SW 1271 (cell line): ENCODE measurements at regions not wholly inside any gene's neighbourhood (a gene's known extent, or its start where the extent isn't known, plus 50 kb on each side); places are given as distances from the start of the nearest gene placed in this dataset.

Experiments used
- DNase-seq, 2 experiments: peaks; one replicate each; lab custom pipeline; 2025; lab: John Stamatoyannopoulos, UW

DNA sequence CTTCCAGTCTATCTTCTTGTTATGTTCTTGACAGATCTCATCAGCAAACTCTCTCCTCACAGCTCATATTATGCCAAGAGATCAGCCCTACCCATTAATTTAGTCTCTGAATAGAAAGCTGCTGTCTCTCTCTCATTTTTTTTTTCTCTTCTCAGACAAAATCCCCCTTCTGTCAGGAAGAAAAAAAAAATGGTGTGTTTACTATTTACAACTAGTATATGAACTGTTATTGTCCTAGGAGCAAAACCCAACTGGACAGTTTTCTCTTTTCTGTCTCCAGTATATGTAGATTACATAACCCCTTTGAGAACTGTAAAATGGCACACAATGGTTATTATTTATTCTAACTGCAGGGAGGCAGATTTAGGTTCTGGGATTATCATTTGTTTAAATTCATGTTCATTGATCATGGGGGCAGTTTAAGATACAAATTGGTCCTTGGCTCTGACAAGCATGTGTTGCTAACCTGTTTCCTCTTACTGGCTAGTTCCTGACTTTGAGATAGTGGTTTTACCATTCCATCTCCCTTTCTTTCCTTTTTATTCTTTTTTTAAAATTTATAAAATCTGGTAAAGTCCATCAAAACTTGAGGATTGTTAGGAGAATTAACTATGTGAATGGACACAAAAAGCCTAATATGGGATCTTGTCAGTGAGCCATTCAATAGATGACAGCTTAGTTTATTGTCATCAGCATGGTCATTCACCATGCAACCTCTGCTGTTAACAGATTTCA is 210.0 kb upstream of the PAPPA start:
- no peak for DNase-seq

DNA sequence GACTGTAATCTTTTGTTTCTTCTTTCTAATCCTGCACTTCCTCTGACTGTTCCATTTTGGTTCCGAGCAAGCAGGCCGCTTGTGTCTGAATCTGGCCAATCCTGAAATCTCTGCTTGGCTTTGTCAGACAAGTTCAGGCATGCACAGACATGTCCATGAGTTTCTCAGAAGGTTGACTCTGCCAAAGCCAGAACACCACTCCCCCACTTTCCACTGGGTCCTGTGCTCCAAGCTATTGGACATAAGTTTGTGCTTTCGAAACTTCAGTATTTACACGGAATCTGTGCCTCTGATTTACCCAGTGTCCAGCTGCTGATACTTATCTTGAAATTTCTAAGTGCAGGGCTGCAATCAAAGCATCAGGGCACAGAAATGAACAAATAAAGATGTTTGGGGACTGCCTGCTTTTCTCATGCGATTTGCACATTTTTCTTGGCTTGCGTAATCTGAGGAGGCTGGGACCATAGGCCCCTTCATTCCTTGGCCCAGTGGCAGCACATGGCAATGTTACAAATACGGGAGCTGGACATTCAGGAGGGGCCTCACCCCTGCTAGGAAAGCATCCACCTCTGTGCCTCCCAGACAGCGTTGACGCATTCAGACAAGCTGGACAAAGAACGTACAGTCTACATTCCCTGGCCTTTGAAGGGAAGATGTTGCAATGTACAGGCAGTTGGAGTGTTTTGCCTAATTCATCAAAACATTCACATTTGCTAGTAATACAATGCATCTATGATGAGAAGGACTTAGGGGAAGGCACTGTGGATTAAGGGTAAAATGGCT is 209.2 kb upstream of the PAPPA start:
- DNase-seq, result no peak

DNA sequence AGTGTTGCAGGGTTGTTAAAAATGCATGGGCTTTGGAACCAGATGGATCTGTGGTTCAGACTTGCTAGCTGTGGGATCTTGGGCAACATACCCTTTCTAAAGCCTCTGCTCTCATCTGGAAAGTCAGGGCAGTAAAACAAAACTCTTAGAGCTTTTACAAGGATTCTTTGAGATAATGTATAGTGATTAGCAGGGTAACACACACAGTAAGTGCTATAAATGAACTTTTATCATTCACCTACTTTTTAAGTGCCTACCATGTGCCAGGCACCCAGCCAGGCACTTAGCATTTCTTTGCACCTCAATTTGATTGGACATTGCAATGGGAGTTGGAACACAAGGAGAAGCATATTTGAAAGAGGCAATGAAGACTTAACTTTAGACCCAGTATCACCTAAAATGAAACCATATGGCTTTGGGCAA is 208.6 kb upstream of the PAPPA start:
- no peak for DNase-seq

DNA sequence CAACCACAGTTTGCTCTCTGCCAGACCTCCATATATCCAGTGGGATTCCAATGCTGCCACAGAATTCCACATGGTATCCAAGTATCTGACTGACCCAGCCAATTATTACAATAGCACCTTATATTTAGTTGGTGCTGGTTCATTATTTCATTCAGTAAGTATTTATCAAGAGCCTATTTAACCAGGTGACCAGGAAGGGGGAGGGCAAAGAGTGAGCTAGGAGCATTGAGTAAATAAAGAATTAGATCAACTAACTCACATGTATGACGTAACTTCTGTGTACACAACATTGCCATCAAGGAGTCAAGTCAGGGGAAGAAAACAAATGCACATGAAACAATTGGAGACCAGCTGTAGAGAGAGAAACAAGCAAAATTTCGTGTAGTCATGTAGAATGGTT is 207.1 kb upstream of the PAPPA start:
- no peak for DNase-seq

DNA sequence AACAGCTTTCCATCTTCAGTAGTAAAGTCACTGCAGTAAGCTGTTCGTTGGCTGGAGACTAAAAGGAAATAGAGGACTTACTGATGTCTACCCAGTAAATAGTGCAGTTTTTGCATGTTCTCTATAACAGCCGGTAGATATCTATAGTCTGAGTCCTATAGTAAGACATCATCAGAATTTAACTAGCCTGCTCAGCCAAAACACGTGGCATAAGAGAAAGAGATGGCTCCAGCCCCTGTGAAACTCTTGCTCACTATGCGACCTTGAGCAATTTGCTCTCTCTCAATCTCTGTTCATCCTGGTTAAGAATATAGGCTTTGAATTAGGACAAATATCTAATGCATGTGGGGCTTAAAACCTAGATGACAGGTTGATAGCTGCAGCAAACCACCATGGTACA is 201.6 kb upstream of the PAPPA start:
- DNase-seq, result no peak

DNA sequence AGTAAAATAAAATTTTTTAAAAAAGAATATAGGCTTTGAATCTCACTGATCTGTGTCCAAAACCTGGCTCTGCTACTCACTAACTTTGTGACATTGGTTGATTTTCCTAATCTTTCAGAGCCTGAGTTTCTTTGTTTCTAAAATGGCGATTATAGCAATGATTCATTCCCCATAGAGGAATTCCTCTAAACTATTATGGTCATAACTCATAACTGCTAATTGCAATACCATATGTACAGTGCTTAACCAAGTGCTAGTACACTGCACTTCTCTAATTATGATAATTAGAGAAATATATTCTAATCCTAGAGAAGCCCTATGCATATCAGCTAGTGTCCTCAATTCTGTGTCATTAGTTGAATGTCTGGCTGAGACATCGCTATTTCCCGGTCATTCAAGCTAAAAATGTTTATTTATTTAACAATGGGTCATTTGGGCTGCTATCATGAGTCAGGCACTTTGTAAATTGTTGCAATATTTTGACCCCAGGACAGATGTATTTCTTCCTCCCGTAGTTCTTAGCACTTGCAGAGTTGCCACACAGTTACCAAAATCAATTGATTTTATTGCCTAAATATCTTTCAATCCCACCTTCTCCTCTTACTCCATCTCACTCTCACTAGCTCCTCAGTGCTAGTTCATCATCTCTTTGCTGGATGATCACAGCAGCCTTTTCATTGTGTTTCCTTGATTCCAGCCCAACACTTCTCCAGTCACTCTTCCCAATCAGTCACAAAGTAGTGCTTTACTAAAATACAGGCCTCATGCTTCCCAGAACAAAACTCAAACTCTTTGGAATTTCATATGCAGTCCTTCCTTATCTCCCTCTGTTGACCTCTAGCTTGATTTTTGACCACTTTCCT is 200.9 kb upstream of the PAPPA start:
- no peak for DNase-seq

DNA sequence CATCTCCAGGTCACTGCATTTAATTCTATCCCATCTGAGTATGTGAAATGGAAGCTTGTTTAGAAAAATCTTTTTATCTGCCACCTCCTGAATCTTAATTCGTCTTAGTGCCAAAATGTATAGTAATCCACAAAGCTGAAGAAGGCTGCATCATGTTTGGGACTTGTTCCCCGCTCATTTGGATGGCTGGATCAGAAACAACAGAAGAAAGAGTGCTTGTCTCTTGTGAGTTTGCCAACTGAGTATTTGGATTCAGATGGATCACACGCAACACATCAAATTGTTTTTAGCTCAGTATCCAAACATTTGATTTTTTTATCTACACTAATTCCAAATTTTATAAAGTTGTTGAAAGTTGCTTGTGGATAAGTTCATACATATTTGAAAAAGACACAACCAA is 197.2 kb upstream of the PAPPA start:
- no peak for DNase-seq

DNA sequence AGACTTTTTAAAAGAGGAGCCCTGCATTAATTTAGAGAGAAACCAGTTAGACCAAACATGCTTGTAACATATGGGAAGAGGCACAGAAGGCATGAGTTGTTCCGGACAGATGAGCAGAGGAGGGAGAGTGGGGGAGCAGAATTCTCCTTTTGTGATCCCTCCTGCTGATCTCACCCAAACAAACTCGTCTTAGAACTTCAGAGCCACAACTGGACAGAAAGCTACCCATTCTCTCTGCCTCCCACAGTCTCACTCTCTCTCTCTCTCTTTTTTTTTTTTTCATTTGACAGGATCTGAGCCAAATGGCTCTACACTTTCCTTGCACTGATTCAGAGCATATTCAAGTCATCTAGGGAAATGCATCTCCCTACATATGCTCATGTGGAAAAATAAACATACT is 196.0 kb upstream of the PAPPA start:
- DNase-seq, result no peak

DNA sequence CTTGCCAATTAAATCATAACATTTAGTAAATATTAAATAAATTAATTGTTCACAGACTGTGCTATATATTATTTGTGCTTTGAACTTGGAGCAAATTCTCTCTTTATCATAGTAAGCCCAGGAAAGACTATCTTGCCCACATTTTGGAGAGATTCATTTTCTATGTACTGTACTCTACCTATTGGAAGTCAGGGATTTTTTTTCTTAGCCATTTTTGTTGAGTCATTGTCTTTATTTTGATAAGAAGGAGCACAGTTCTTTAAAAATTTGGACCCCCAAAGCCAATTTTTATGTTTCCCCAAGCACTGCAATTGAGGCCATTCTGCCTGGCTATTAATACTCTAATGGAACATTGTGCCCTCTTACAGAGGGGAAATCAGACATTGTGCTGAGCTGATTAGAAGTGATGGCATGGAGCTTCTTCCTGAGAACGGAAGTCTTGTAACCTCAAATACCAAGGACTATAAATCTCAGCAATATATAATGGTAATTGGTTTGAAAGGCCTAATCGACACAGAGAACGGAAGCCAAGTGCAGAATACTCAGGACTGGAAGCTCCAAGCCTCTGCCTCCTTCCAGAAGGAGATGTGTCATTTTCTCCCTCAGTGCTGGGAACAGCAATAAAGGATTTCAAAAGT is 188.8 kb upstream of the PAPPA start:
- no peak for DNase-seq

DNA sequence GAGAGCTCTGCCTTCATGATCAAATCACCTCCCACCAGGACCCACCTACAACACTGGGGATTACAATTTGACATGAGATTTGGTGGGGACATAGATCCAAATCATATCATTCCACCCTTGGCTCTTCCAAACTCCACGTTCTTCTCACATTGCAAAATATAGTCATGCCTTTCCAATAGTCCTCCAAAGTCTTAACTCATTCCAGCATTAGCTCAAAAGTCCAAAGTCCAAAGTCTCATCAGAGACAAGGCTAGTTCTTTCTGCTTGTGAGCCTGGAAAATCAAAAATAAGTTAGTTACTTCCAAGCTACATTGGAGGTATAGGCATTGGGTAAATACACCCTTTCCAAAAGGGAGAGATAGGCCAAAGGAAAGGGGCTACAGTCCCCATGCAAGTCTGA is 186.9 kb upstream of the PAPPA start:
- DNase-seq, result no peak

DNA sequence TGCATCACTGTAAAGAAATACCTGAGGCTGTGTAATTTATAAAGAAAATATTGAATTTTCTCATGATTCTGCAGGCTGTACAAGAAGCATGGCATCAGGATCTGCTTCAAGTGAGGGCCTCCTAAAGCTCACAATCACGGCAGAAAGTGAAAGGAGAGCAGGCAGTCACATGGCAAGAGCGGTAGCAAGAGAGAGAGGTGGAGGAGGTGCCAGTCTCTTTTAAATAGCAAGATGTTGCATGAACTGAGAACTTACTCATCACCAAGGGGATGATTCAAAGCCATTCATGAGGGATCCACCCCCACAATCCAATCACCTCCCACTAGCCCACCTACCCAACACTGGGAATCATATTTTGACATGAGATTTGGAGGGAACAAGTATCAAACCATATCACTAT is 184.5 kb upstream of the PAPPA start:
- no peak for DNase-seq

DNA sequence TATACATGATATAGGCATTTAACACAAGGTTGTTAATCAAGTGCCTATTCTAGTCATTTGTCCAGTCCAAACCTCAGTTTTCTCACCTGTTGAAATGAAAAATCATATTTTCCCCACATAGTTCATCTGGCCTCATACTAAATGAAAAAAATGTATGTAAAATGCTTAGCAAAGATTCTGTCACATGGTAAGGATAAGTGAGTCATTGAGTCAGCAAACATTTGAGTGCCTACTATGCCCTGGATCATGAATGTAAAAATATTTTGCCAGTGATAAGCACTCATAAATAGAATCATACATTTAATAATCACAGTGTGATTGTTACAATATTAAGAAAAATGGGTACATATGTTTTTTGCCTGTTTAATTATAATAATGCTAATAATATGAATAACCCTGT is 181.2 kb upstream of the PAPPA start:
- no peak for DNase-seq

DNA sequence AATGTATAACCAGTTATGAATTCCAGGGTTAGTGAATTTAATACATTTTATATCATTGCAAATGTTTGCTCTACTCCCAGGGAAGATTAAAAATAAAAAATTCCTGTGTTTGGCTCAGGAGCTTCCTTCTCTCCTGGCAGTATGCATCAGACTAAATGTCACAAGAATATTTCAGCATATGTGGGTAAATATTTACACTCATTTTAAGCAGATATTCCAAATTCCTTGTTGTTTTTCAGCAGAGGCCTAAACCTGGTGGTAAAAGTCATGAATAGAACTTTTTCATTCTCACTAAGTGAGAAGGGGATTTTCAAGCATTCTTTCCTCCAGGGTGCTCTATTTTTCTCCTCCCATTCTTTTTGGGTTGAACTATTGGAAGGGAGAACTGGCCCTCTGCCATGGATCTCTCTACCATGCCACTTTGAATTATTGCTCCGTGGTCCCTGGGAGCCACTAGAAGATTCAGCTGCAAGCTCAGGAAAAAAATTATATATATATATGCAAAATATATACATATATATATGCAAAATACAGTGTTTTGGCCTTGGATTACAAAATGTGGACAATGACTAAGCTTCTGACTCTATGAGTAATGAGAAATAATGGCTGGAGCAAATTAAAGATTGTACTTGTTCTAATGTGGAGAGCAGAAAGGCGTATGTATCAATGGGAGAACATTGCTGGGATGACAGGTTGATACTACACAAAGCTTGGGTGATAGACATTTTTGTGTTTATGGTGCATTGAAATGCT is 180.6 kb upstream of the PAPPA start:
- DNase-seq, result no peak

DNA sequence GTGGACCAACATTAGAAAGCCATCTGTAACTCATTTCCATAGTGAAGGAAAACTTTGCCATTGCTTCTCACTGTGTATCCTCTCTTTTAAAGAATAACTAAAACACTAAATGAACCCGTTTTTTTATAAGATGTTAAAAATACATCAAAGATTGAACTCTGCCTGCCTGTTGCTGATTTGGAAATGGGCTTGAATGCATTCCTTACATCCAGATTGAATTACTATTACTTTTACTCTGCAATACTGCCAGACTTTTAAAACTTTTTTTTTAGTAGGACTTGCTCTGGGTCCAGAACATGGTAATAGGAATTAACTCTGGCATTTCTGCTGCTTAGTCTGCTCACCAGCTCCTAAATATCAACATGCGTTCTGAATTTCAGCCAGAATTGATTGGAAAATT is 176.8 kb upstream of the PAPPA start:
- DNase-seq, result no peak

DNA sequence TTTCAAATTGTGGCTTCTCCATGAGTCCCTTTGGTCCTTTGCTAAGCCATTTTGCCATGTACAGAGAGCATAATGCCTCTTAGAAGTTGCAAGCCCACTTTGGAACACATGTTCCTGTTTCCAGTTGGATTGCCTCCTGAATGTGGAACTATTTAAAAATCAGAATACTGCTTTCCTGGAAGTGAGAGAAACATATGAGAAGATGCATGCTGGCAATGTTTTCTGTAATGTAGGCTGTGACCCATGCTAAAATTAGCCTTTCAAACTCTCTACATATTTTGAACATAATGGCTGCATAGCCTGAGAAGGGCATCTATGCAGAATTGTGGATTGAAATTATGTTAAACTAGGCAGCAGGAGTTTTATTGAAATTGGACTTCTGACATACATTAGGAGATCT is 175.5 kb upstream of the PAPPA start:
- no peak for DNase-seq

DNA sequence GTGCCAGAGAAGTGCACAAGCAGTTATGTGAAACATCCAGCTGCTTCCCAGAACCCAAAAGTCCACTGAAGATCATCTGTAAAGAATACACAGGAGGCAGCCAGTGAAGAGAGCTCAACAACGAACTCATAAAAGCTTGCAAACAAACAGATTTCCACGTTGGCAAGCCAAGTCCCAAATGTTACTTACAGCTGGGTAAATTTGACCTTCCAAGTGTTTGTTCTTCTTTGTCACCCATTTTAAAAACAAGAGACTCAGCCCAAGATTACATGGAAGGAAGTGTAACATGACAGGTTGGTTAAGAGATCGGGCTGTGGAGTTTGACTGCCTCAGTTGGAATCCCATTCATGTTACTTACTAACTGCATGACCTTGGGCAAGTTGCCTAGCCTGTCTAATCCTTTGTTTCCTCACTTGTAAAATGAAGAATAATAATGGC is 174.9 kb upstream of the PAPPA start:
- DNase-seq, result no peak

DNA sequence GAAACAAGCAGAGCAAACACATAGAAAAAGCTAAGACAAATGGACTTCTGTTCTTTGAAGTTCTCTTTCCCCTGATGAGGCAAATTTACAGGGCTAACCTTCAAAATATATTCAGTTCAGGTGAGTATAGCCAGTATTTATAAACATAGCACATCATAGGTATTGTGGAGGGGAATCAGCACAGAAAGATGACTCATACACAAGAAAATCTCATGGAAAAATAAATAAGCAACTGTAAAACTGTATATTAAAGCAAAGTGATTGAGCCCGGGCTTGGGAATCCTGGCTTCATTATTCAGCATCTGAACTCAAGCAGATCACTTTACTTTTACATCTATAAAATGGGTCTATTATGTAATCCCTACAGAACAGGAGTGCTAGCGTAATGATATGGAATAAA is 173.5 kb upstream of the PAPPA start:
- no peak for DNase-seq

DNA sequence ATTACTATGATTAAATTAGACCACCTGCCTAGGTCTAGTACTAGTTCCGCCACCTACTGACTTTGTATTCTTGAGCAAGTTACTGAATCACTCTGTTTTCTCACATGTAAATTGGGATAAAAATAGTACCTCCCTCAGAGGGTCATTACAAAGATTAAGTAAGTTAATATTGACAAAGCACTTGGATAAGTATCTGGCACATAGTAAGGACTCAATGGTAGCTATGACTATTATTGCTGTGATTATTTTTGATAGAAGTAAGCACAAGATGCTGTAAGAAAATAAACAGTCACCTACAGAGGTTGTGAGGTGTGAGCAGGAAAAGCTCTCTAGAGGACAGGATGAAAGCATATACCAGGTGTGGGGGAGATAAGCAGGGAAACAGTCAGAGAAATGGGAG is 173.1 kb upstream of the PAPPA start:
- no peak for DNase-seq

DNA sequence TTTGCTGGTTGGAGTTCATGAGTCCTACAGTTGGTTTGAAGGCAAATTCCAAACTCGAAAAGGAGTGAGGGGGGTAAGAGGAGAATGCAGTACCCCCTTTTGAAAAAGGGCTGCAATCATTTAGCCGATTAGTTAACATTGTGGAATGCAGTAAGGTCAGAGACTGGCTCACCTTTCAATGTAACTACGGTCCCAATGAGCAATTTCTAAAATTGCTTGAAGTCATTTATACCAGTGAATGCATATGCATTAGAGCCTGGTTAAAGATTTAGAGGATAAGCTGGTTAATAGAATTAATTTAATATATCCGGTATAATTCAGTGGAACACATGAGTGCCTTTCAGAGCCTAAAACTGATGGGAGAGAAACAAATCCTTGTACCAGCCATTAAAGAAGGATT is 172.6 kb upstream of the PAPPA start:
- DNase-seq, result no peak

DNA sequence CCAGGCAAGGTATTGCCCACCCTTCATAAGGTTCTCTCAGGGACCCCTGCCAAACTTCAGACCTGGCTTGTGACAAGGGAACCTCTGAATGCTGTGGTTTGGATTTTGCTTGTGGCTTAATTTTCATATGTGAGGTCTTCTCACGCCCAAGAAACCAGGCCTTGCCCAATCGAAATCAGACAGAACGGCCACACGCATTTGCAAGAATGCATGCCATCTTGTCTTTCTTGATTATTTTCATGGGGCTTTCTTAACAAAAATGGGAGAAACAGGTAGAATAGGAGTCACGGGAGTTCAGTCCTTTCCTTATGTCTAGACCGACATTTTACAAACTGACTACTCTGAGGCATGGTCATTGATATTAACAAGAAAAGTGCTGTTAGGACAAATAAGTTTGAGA is 170.2 kb upstream of the PAPPA start:
- no peak for DNase-seq

DNA sequence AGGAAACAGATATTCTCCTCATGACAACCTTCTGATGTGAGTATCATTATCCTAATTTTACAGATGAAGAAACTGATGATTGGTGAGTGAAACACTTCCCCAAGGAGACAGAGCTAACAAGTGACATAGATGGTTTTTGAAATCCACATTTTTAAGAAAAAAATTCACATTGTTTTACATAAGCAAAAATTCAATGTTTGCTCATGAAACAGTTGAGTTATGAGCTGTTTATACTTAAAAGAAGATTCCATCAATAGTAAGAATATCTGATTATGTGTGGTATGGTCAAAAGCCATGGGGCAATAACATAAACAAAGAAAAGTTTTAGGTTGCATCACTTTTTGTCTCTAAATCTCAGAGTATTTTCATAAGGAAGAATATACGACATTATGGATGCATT is 167.9 kb upstream of the PAPPA start:
- DNase-seq, result no peak

DNA sequence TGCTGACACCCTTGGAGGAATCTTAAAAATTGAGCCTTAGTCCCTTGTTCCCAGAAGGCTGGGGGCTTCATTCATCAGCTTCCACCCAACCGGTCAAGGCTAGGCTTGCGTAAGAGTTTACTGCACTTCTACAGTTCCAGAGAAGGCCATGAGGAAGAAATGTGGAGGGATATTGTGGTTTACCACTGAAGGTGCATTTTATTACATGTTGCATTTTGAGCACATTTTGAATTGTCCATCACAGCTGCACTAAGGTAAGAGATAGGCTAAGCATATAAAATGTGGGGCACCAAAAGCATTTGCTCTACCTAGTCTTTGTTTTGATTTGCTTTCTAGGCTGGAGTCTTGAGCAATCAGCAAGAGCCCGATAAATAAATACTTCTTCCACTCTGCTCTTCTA is 167.1 kb upstream of the PAPPA start:
- DNase-seq, result no peak
